ENCODE measurements at regions not wholly inside any gene's neighbourhood (a gene's known extent, or its start where the extent isn't known, plus 50 kb on each side); places are given as distances from the start of the nearest gene placed in this dataset.

- 81% methylated on average over 4 of the region's 4 CpGs; no CpG with 5 or more reads in 1 of the 2 experiments for WGBS, 2 experiments (ENCODE audit: extremely low coverage in 1 of 2, insufficient coverage in 1 of 2, insufficient read length in 1 of 2, insufficient replicate concordance in 2 of 2, low coverage in 1 of 2, low lambda C conversion rate in 2 of 2, missing lambda C conversion rate in 1 of 2)
- H3K23ac ChIP-seq (ENCODE audit: insufficient read length), result no peak overlapping the region
- no peak overlapping the region for H3K4ac ChIP-seq (replicated peaks; ENCODE audit: insufficient read length, low read depth, low read length)
- H3K4me3 ChIP-seq (ENCODE audit: extremely low read depth in 1 of 4, insufficient read depth in 2 of 4, low read depth in 3 of 4, low read length in 4 of 4), result no peak overlapping the region
- H3K79me2 ChIP-seq (ENCODE audit: control insufficient read depth in 1 of 2, insufficient read depth in 2 of 2, low read length in 2 of 2), result no peaks in the 10 kb centered on the region
- no peak overlapping the region for H3K9ac ChIP-seq (replicated peaks in 1 of 4; ENCODE audit: extremely low read depth in 1 of 4, low read depth in 3 of 4, low read length in 3 of 4)
- H3K4me2 ChIP-seq (ENCODE audit: insufficient read depth in 1 of 2, low read depth in 2 of 2, low read length in 2 of 2), result no peak overlapping the region
- H3K23me2 ChIP-seq (ENCODE audit: low read depth, low read length), result no peaks in the 10 kb centered on the region
- no peak overlapping the region for H2BK120ac ChIP-seq (replicated peaks; ENCODE audit: low read depth, low read length)
- no peak overlapping the region for H4K91ac ChIP-seq (replicated peaks; ENCODE audit: insufficient read length, low read length)
- H3K14ac ChIP-seq (ENCODE audit: insufficient read length), result no peak overlapping the region
- H2BK5ac ChIP-seq (ENCODE audit: low read depth, low read length), result no peak overlapping the region
- no peaks in the 10 kb centered on the region for H3K36me3 ChIP-seq (ENCODE audit: control insufficient read depth in 2 of 4, insufficient read depth in 4 of 4, low read length in 3 of 4)
- H3K27ac ChIP-seq (ENCODE audit: low read depth, low read length), result no peak overlapping the region
- H2BK20ac ChIP-seq (ENCODE audit: low read length), result no peak overlapping the region
- H3K18ac ChIP-seq (ENCODE audit: extremely low read depth, low read length), result no peak overlapping the region
- no peak overlapping the region for H2AFZ ChIP-seq (ENCODE audit: low read length)
- ChIA-PET POLR2A (ENCODE audit: partially characterized antibody) (no interaction called here), CTCF (ENCODE audit: partially characterized antibody) (no interaction called here)
- H3K79me1 ChIP-seq (ENCODE audit: low read depth, low read length), result no peaks in the 10 kb centered on the region
- H2AK5ac ChIP-seq (ENCODE audit: low read depth, low read length), result no peak overlapping the region
- no peaks in the 10 kb centered on the region for H3K9me3 ChIP-seq (ENCODE audit: insufficient read depth in 2 of 2, low read depth in 1 of 2, low read length in 1 of 2)
- H4K8ac ChIP-seq (ENCODE audit: extremely low read depth, insufficient read depth, low read length), result no peak overlapping the region
- H3K27me3 ChIP-seq (replicated peaks in 1 of 4; ENCODE audit: control insufficient read depth in 3 of 4, extremely low read depth in 1 of 4, insufficient read depth in 3 of 4, low read length in 3 of 4), result no peaks in the 10 kb centered on the region
- no peaks in the 10 kb centered on the region for H4K20me1 ChIP-seq (replicated peaks in 1 of 2; ENCODE audit: control insufficient read depth in 1 of 2, insufficient read depth in 2 of 2, low read length in 2 of 2)
- FAIRE-seq, result no peak
- no peak overlapping the region for H2BK12ac ChIP-seq (ENCODE audit: low read depth, low read length)
- H3K56ac ChIP-seq (replicated peaks; ENCODE audit: insufficient read length, low read depth, low read length), result no peak overlapping the region
- H2BK15ac ChIP-seq (ENCODE audit: low read length), result no peak overlapping the region
- DNase-seq (ENCODE audit: low read depth in 1 of 2, low spot score in 2 of 2), result no peak
- H3K4me1 ChIP-seq (replicated peaks in 1 of 4; ENCODE audit: control insufficient read depth in 3 of 4, insufficient read depth in 4 of 4, low read length in 3 of 4), result no peaks in the 10 kb centered on the region
- H4K5ac ChIP-seq (ENCODE audit: insufficient read length, low read depth, low read length), result no peak overlapping the region
- TF ChIP-seq CHD1 (IDR thresholded peaks at IDR 0.05; ENCODE audit: low read depth, low read length), result no peak
Measured at GRCh38 chr14:29062976-29063375, 296.4 kb downstream of the FOXG1 start.
